Sigmoid colon (tissue), 6 donors: ENCODE measurements at regions not wholly inside any gene's neighbourhood (a gene's known extent, or its start where the extent isn't known, plus 50 kb on each side); places are given as distances from the start of the nearest gene placed in this dataset.

Experiments
- DNase-seq: peaks from one replicate; pipeline ENCODE4 v3.0.0-alpha.2; 2019
- H3K27ac ChIP-seq, 4 donors: fragments of 200-600 bp; sonication (generic); one replicate each; pipeline ENCODE4 v1.5.1; 2016 to 2019; ENCODE audit warnings: mild to moderate bottlenecking in 1 of 4
- H3K27me3 ChIP-seq, 3 donors: fragments of 200-600 bp; sonication (generic); one replicate each; pipeline ENCODE4 v1.5.1; 2019; ENCODE audit warnings: mild to moderate bottlenecking in 1 of 3
- H3K36me3 ChIP-seq, 4 donors: fragments of 200-600 bp; sonication (generic); one replicate each; pipeline ENCODE4 v1.5.1; 2016 to 2019
- H3K4me1 ChIP-seq, 4 donors: fragments of 200-600 bp; sonication (generic); one replicate each; pipeline ENCODE4 v1.5.1; 2017 to 2019
- H3K4me3 ChIP-seq, 4 donors: fragments of 200-600 bp; sonication (generic); one replicate each; pipeline ENCODE4 v1.5.1; 2017 to 2019; ENCODE audit warnings: mild to moderate bottlenecking in 2 of 4, moderate library complexity in 1 of 4
- H3K9me3 ChIP-seq, 4 donors: fragments of 200-600 bp in 3 of 4; sonication (generic) in 3 of 4; one replicate each; pipeline versions ENCODE4 v1.5.1 to v1.6.1; 2013 to 2019
- EP300 ChIP-seq, 4 donors: sonication (generic); formaldehyde crosslinking; IDR thresholded peaks; one replicate each; pipeline ENCODE4 v1.6.1; 2017; ENCODE audit warnings: antibody characterized with exemption in 4 of 4
- POLR2A ChIP-seq, 2 donors: fragments of 450-650 bp; IDR thresholded peaks; one replicate each; pipeline ENCODE4 v1.6.1; 2016; ENCODE audit warnings: antibody characterized with exemption in 2 of 2, mild to moderate bottlenecking in 2 of 2, moderate library complexity in 2 of 2
- POLR2AphosphoS5 ChIP-seq, 4 donors: sonication (generic); formaldehyde crosslinking; IDR thresholded peaks; one replicate each; pipeline ENCODE4 v1.6.1; 2017; ENCODE audit warnings: antibody characterized with exemption in 4 of 4
- WGBS, 2 donors: extraction: QIAGEN DNeasy Blood & Tissue Kit; methylation state at CpG; one replicate each; pipeline ENCODE4 v1.1.7; 2013; 5-methylcytosine and 5-hydroxymethylcytosine counted together
- intact Hi-C: fragments of 100-400 bp; cut with DNase I; formaldehyde crosslinking; loops from one replicate; pipeline ENCODE4 v1.15.1; 2023
- TF ChIP-seq, protein P1 (sequence below), 4 experiments: fragments of 450-650 bp in 3 of 4; fragments of 200-600 bp in 1 of 4; IDR thresholded peaks; one replicate each; pipeline ENCODE4 v1.5.1; 2016 to 2019; ENCODE audit warnings: antibody characterized with exemption in 4 of 4, mild to moderate bottlenecking in 3 of 4, moderate library complexity in 2 of 4
- donor health status: healthy with polysubstance abuse.
- donor health status: healthy.

- 78 to 88% methylated on average over 11 of the region's 11 CpGs for WGBS, 2 donors
- TF ChIP-seq POLR2A (IDR thresholded peaks at IDR 0.05) (no peak), EP300 (IDR thresholded peaks at IDR 0.05) (no peak), POLR2AphosphoS5 (IDR thresholded peaks at IDR 0.05) (no peak)
- TF ChIP-seq, protein P1, sequence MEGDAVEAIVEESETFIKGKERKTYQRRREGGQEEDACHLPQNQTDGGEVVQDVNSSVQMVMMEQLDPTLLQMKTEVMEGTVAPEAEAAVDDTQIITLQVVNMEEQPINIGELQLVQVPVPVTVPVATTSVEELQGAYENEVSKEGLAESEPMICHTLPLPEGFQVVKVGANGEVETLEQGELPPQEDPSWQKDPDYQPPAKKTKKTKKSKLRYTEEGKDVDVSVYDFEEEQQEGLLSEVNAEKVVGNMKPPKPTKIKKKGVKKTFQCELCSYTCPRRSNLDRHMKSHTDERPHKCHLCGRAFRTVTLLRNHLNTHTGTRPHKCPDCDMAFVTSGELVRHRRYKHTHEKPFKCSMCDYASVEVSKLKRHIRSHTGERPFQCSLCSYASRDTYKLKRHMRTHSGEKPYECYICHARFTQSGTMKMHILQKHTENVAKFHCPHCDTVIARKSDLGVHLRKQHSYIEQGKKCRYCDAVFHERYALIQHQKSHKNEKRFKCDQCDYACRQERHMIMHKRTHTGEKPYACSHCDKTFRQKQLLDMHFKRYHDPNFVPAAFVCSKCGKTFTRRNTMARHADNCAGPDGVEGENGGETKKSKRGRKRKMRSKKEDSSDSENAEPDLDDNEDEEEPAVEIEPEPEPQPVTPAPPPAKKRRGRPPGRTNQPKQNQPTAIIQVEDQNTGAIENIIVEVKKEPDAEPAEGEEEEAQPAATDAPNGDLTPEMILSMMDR (IDR thresholded peaks at IDR 0.05): no peak
- intact Hi-C loops: no loop called here
- Histone ChIP-seq H3K4me1 (no peaks in the 10 kb centered on the region), H3K4me3 (no peak overlapping the region), H3K27ac (no peak overlapping the region), H3K27me3 (no peaks in the 10 kb centered on the region), H3K9me3 (no peaks in the 10 kb centered on the region), H3K36me3 (no peaks in the 10 kb centered on the region)
- DNase-seq: peak; percentile 34
Measured at GRCh38 chr3:13123765-13124164, 50.5 kb upstream of the IQSEC1 start.

DNA sequence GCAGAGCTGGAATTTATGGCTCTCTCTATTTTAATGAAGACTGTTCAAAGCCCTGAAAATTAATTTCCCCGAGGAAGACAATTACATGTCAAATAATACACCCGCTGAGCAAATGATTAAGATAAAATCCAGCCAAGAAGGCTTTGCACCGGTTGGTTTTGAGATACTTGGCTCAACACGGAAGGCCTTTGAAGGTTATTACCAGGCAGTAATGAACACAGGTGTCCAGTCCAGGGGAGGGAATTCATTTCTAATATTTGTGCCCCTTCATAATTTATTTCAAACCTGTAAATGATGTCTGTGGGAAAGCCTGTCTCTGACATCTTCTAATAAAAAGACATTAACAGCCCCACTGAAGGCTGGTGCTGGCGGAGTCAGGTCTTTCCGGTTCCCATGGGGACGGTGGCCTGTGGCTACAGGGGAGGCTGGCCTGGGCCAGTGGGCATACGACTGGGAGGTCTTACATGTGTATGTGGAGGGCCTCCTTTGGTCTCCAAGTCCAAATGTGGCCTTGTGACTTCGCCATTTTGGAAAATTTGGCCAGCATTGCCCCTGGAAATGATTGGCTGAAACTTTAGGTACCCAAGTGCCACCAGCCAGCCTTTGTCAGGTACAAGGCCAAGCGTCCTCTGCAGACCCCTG lies 49.9 kb upstream of the IQSEC1 start:
- no peaks in the 10 kb centered on the region for H3K9me3 ChIP-seq
- no peak overlapping the region for H3K27ac ChIP-seq
- peak; percentile 44 for DNase-seq
- no peaks in the 10 kb centered on the region for H3K27me3 ChIP-seq
- WGBS, 2 donors: 65 to 82% methylated on average over 10 of the region's 10 CpGs
- H3K4me1 ChIP-seq: no peaks in the 10 kb centered on the region
- TF ChIP-seq POLR2AphosphoS5 (IDR thresholded peaks at IDR 0.05): no peak
- TF ChIP-seq EP300 (IDR thresholded peaks at IDR 0.05): no peak
- no peak for TF ChIP-seq POLR2A (IDR thresholded peaks at IDR 0.05)
- TF ChIP-seq, protein P1 (IDR thresholded peaks at IDR 0.05): no peak
- no peaks in the 10 kb centered on the region for H3K36me3 ChIP-seq
- no peak overlapping the region for H3K4me3 ChIP-seq
- intact Hi-C loops: no loop called here
